GM19025 (cell line): ENCODE measurements at regions not wholly inside any gene's neighbourhood (a gene's known extent, or its start where the extent isn't known, plus 50 kb on each side); places are given as distances from the start of the nearest gene placed in this dataset.

Experiments used
- ATAC-seq: cut with Tn5 transposase; IDR thresholded peaks from one replicate; pipeline ENCODE4 v1.9.1; 2021; ENCODE audit warnings: mild to moderate bottlenecking, low read depth, moderate library complexity; ENCODE audit not compliant: unreplicated experiment

GRCh38 chr2:146246736-146247523, 1597.9 kb upstream of the ACVR2A start:
- ATAC-seq: no peak

- no peak for ATAC-seq
Observed at GRCh38 chr2:146246002-146246735, 1598.7 kb upstream of the ACVR2A start.

- ATAC-seq: no peak
Observed at GRCh38 chr2:146244830-146245229, 1600.0 kb upstream of the ACVR2A start.

- ATAC-seq: no peak
Observed at GRCh38 chr2:146244131-146244530, 1600.7 kb upstream of the ACVR2A start.

- ATAC-seq: no peak
Observed at GRCh38 chr2:146241023-146241422, 1603.8 kb upstream of the ACVR2A start.

DNA sequence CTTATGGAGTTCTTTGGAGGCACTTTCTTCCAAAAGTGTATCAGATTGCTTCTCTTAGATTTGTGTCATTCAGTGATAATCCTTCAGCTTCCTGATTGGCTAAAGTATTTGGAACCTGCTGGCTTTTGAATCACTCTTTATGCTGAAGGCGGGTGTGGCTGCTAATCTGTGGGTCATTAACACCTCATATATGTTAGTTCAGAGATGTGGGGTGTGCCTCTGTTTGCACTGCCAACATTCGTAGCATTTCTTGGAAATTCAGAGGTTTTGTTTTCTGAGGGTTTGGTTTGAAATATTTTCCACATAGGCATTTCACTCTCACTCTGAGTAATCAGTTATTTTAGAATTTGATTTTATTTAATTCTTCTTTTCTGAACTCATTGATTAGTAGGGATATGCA, 1604.4 kb upstream of the ACVR2A start:
- no peak for ATAC-seq

DNA sequence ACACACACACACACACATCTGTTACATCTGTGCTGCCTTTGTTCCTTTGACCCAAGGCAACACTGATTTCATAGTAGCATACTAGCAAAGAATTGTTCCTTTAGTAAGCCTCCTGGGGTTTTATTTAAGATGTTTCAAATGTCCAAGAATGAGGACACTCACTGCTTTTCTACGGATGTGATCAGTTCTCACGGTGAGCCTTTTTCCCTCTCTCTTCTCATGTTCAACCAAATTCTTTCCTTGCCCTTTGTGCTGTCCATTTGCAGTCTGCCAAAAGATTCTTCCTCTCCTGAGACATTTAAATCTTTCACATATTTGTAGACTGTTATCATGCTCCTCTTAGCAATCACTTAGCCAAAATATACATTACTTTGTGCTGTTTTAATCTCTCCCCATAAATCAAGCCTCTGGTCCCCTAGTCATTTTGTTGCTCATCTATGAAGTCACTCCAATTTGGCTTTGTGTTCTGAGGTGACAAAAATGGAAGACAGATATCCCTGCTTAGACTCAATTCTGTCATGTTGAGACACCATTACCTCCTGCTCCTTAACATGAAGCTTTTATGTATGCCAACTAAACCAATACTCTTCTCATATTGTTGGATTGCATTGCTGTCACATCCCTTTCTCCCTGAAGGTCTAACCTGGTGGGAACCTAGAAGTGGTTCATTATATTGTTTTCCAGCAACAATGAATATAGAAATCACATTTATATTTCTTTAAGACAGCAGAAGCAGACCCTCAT, 1605.3 kb upstream of the ACVR2A start:
- ATAC-seq: no peak

DNA sequence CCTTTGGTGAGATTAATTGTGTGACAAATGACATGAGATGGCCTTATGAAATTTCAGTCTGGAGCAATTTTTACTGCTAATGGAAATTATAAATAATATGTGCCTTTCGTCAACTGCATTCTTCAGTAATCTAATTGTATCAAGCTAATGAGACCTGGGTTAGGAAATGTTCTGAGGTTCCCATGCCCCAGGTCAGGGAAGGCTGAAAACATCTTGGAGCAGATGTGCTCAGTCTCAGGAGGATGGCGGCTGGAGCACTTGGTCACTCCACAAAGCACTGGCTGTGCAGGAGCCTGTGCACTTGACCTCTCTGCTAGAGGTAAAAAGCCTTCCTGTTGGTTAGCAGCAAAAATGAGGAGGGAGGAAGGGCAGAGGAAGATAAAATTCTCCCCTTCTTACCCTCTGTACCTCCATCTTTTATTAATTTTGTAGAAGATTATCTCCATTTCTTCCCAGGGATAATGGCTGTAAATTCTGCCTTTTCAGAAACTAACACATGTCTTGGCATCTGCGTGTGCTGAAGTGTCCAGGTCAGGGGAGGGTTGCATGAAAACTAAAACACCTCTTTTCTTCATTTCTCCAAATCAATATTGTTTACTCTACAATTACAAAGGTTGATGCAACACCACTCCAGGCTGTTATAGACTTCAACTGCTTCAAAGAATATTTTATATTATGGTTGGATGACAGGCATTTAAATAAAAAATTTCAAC, 1606.4 kb upstream of the ACVR2A start:
- no peak for ATAC-seq

DNA sequence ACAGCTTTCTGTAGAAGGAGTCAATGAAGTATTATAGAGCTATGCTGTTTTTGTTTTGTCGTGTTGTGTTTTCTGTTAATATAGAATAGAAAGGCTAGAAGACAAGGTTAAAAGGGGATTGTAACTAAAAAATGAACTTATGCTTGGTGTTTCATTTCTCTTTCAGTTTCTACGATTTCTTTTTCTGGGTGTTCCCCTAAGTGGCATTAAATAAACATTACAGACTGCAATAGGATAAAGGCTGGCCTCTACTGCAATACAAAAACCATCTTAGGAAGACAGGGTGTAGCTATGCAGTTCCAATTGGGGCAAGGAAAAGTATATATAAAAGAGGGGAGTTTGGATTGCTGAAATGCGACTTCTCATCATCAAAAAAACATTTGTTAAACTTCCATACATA, 1609.7 kb upstream of the ACVR2A start:
- ATAC-seq: no peak

- no peak for ATAC-seq
Observed at GRCh38 chr2:146229508-146230155, 1615.2 kb upstream of the ACVR2A start.

- no peak for ATAC-seq
Observed at GRCh38 chr2:146228466-146229058, 1616.3 kb upstream of the ACVR2A start.

DNA sequence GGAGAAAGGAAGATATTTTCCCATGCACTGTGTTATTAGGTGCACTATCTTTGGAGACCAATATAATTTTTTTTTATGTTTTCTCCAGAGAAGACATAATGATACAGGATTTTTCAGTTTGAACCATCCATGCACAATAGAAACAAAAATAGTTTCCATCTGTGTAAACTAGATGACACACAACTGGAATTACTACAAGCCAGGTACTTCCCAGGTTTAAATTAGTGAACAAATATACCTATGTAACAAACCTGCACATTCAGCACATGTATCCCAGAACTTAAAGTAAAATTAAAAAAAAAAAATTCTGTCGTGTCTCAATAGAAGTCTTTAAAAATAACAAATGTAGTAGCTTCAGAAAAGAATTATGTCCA, 1616.8 kb upstream of the ACVR2A start:
- no peak for ATAC-seq

DNA sequence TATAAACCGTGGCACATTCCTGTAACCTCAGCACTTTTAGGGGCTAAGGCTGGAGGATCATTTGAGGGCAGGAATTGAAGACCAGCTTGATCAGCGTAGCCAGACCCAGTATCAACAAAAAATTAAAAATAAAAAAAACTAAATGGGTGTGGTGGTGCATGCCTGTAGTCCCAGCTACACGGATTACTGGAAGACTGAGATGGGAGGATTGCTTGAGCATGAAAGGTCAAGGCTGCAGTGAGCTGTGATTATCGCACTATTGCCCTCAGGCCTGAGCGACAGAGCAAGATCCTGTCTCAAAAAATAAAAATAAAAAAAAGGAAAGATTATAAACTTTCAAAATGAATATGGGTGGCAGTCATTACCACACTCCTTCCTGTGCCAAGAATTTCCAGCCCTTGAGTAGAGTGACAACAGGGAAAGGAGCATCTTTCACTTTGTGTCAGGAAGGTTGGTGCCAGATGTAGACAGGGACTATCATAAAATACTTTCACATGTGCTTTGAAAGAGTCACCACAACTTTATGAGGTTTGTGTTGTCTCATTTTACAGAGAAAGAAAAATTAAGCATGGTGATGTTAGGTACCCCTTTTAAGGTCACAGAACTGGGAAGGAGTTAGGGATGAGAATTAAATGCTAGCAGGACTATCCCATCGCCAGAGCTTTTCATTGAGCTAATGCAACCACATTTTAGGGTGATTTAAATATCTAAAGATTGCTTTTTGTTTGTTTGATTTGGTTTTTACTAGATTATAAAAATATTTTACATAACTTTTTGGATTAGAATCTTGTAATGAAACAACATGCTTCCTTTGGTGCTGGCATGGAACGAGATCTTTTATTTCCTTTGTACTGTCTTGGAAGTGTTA, 1617.4 kb upstream of the ACVR2A start:
- ATAC-seq: no peak

GRCh38 chr2:146226077-146226476, 1618.8 kb upstream of the ACVR2A start:
- ATAC-seq: no peak

GRCh38 chr2:146221826-146222225, 1623.0 kb upstream of the ACVR2A start:
- no peak for ATAC-seq

DNA sequence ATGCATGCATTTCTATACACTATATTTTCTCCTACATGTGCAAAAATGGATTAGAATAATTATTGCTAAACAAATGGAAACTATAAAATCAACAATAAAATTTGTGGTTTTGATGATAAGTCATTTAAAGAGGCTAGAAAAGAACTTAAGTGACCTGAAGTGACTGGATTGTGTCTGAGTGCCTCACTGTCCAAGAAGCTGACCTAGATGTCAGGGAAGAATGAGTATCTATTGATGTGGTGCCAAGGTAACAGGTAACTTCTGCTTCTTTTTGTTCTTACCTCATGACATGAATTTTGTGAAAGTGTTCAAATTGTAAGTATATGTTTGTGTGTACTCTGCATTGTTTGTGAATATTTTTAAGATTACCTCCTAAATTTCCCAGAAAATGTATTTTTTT, 1623.9 kb upstream of the ACVR2A start:
- ATAC-seq: no peak

- ATAC-seq: no peak
Observed at GRCh38 chr2:146214394-146214929, 1630.4 kb upstream of the ACVR2A start.

DNA sequence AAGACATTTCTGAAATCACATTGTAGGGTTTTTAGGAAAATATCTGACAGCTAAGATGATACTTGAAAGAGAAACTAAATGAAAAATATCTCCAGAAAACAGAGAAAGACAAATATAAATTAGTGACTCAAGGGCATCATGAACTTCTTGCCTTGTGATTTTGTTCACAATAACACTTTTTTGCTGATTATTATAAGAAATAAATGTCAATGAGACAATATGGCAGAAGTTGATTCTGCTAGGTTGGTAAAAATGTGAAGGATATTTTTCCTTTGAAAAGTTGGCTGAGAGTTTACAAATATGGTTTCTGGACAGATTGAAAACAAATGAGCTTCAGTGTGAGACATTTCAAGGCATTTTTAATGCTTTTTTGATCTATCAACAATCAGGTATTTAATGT, 1631.2 kb upstream of the ACVR2A start:
- no peak for ATAC-seq

GRCh38 chr2:146212602-146213001, 1632.2 kb upstream of the ACVR2A start:
- ATAC-seq: no peak
